ENCODE measurements at regions not wholly inside any gene's neighbourhood (a gene's known extent, or its start where the extent isn't known, plus 50 kb on each side); places are given as distances from the start of the nearest gene placed in this dataset.
A peak's percentile ranks its signal among the peaks of the same experiment; 100 is the strongest.

DNA sequence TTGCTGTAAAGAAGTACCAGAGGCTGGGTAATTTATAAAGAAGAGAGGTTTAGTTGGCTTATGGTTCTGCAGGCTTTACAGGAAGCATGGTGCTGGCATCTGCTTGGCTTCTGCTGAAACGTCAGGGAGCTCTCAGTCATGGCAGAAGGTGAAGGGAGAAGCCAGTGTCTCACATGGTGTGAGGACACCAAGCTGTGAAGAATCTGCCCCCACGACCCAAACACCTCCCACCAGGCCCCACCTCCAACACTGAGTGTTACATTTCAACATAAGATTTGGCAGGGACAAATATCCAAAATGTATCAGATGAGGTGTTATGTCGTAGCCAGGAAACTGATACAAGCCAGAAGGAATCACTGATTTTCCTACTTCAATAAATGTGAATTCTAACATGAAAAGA, 136.5 kb downstream of the CYSLTR2 start:
- Histone ChIP-seq H3K27ac (no peak overlapping the region), H3K4me3 (no peak overlapping the region), H3K9me3 (replicated peaks) (no peaks in the 10 kb centered on the region), H3K27me3 (no peaks in the 10 kb centered on the region), H3K36me3 (no peaks in the 10 kb centered on the region), H3K4me1 (peaks cover 7% of the 10 kb centered on the region)
- DNase-seq: no peak

DNA sequence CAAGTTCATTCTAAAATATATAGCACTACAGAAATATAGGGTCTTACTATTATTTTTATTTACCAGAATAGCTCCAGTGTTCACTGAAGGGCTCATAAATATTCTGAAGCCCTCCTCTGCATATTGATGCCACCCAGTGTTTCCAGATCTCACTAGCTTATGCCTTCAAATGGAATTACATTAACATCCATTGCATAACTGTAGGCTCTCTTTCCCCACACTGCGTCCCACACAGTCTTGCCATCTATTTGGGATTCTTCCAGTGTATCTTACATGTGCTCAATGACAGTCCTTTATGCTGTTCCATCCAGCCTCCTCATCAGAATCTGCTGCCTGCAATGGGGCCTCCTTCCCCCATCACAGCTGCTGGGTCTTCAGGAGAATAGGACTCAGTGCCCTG, 137.2 kb downstream of the CYSLTR2 start:
- Histone ChIP-seq H3K27ac (no peak overlapping the region), H3K4me3 (no peak overlapping the region)
- no peak for DNase-seq

DNA sequence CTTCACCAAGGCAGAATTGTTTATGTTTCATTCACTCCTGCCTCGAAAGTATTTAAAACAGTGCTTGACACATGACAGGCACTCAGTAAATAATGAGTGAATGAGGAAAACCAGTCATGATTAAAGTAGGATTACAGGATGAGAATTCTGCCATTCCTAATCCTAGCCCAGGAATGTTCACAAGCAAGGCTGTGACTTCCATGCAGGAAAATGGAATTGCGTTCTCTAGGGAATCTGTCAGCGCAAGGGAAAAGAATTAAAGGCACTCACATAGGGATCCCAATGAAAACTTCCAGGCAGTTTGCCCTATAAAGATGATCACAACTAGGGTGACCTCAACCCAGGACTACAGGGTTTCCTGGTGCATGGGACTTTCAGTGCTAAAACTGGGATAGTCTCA, 143.4 kb downstream of the CYSLTR2 start:
- Histone ChIP-seq H3K27me3 (no peaks in the 10 kb centered on the region), H3K9me3 (replicated peaks) (no peaks in the 10 kb centered on the region), H3K4me1 (0 out of 2 replicates have a peak, but pooled peaks cover 1% of the 10 kb centered on the region), H3K27ac (no peak overlapping the region), H3K36me3 (no peaks in the 10 kb centered on the region), H3K4me3 (no peak overlapping the region)
- no peak for DNase-seq

More for the DNA sequence above, 137.2 kb downstream of the CYSLTR2 start:
- H3K36me3 ChIP-seq: no peaks in the 10 kb centered on the region
- H3K9me3 ChIP-seq (replicated peaks): no peaks in the 10 kb centered on the region
- no peaks in the 10 kb centered on the region for H3K27me3 ChIP-seq
- peaks cover 7% of the 10 kb centered on the region for H3K4me1 ChIP-seq

DNA sequence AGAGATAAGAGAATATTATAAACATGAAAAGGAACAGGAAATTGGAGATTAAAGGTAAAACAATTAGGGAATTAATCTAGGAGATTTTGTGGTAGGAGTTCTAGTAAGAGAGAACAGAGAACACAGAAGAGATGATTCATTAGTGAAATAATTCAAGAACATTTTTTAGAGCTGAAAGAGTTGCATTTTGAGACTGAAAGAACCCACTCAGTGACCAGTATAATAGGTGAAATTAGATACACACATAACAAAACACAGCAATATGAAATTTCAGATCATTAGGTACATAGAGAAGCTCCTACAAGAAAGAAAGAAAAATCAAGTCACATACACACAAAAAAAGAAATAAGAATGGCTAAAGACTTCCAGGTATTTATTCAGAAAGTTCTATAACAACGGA, 144.0 kb downstream of the CYSLTR2 start:
- Histone ChIP-seq H3K27me3 (no peaks in the 10 kb centered on the region), H3K36me3 (no peaks in the 10 kb centered on the region), H3K4me3 (no peak overlapping the region), H3K4me1 (no peaks in the 10 kb centered on the region), H3K9me3 (replicated peaks) (no peaks in the 10 kb centered on the region), H3K27ac (no peak overlapping the region)
- no peak for DNase-seq

DNA sequence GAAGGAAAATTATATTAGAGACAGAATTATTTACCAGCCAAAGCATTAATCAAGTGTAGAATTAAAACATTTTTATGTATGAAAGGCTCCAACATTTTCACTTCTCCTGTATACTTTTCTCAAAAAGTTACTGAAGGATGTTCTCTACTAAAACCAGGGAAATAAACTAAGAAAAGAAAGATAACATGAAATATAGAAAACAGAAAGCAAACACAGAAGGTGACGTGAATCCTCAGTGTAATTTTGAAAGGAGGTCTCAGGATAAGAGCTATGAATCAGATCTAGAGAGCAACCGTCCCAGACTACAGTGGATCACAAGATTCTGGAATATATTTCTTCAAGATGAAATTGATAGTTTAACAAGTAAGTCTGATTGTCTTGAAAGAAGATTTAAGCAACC, 144.5 kb downstream of the CYSLTR2 start:
- Histone ChIP-seq H3K27me3 (no peaks in the 10 kb centered on the region), H3K4me3 (no peak overlapping the region), H3K27ac (no peak overlapping the region), H3K36me3 (no peaks in the 10 kb centered on the region), H3K4me1 (no peaks in the 10 kb centered on the region), H3K9me3 (replicated peaks) (no peaks in the 10 kb centered on the region)
- DNase-seq: no peak

DNA sequence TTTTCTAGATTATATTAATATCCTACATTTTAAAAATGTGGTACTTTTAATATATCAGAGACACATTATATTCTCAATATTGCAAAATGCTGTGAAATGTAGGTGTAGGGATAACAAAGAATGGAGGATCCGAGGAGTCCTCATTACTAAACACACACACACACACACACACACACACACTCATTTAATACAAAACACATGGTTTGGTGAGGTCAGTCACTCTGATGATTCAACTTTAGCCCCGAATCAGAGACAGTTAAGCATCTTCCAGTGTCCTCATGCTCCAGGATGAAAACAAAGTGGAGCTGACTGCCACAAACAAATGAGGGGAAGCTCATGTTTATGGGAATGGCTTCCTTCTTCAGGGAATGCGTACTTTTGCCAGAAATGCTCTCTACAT, 147.5 kb downstream of the CYSLTR2 start:
- H3K36me3 ChIP-seq: no peaks in the 10 kb centered on the region
- no peaks in the 10 kb centered on the region for H3K9me3 ChIP-seq (replicated peaks)
- no peaks in the 10 kb centered on the region for H3K27me3 ChIP-seq
- DNase-seq: no peak
- no peak overlapping the region for H3K4me3 ChIP-seq
- no peak overlapping the region for H3K27ac ChIP-seq
- H3K4me1 ChIP-seq: no peaks in the 10 kb centered on the region

DNA sequence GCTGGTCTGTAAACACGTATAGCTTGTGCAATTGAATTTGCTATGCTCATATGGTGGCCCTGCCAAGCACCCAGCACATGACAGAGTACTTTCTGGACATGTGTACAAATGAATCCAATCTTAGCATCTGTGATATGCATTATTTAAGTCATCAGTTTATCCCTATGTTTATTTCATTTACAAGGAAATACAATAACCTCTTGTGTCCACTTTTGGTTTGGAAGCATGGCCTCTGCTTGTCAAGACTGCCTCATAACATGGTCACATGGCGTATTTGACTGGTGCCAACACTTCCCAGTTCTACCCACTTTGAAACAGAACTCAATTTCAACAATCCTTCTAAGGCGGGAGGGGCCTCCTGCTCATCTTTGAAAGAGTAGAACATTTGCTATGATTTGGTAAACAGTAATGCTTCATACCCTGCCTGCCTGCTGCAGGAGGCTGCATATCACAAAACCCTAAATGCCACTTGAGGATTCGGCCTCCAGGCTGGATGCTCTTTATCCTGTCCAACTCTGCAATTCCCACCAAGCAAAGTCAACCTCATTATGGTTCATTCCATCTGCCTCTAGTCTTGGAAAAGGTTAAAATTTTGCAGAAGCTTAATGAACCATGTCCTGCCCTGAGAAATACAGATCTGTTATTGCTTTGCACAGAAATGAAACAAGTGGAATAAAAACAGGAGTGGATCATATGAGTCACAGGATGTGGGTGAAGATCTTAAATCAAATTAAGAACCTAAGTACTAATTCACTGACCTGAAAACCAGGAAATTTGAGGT, 151.3 kb downstream of the CYSLTR2 start:
- DNase-seq: no peak
- Histone ChIP-seq H3K27me3 (no peaks in the 10 kb centered on the region), H3K4me1 (no peaks in the 10 kb centered on the region), H3K9me3 (replicated peaks) (no peaks in the 10 kb centered on the region), H3K4me3 (no peak overlapping the region), H3K36me3 (no peaks in the 10 kb centered on the region), H3K27ac (no peak overlapping the region)

DNA sequence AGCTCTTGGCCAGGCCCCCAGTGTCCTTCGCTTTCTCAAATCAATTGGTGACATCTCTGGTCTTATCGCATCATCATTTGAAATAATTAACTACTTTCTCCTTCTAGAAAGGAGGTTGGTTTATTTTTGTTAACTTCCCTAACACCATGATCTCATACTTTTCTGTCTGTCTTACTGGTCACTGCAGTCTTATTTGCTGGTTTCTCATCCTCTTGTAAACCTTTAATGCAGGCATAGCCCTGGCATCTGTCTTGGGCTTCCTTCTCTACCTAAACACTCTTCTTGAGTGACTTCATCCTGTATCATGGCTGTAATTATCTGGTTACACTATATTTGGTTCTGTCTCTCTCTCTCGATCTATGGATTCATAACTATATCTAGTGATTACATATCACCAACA, 152.8 kb downstream of the CYSLTR2 start:
- H3K27ac ChIP-seq: no peak overlapping the region
- H3K9me3 ChIP-seq (replicated peaks): no peaks in the 10 kb centered on the region
- no peaks in the 10 kb centered on the region for H3K27me3 ChIP-seq
- no peaks in the 10 kb centered on the region for H3K36me3 ChIP-seq
- H3K4me1 ChIP-seq: no peaks in the 10 kb centered on the region
- no peak overlapping the region for H3K4me3 ChIP-seq
- DNase-seq: no peak

DNA sequence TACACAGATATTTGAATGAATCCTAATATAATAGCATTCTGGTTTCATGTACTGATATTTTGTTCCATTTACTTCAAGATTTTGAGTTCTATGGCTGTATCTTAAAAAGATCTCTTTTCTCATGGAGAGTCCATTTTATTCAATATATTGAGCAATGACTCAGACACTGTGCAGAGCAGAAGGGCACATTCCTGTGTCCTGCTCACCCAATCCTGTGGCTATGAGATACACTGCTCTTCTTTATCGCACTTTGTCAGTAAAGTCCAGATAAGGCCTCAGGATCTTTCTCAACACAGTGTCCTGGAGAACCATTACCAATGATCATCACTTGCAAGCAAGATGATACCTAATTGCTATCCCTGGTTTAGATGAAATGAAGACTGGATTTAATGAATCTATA, 155.0 kb downstream of the CYSLTR2 start:
- DNase-seq: no peak
- Histone ChIP-seq H3K4me1 (no peaks in the 10 kb centered on the region), H3K4me3 (no peak overlapping the region), H3K9me3 (replicated peaks) (no peaks in the 10 kb centered on the region), H3K27ac (no peak overlapping the region), H3K27me3 (no peaks in the 10 kb centered on the region), H3K36me3 (no peaks in the 10 kb centered on the region)

DNA sequence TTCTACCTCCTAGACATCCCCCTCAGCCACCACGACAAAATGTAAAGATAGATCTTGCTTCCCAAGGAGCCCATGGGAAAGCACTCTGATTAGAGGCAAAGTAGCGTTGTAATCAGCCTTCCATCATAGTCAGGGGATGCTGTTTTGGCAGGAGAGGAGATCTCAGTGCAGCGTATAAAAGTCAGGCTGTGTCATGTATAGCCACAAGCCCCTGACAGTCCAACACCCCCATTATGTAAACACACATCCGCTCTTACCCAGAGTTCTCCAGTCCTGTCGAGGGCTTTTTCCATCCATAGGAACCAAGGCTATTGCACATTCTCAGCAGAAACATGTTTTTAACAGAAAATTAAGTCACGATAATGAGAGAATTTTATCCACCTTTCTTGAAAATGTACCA, 156.3 kb downstream of the CYSLTR2 start:
- Histone ChIP-seq H3K27ac (no peak overlapping the region), H3K36me3 (no peaks in the 10 kb centered on the region), H3K9me3 (replicated peaks) (no peaks in the 10 kb centered on the region), H3K4me3 (no peak overlapping the region), H3K4me1 (no peaks in the 10 kb centered on the region), H3K27me3 (no peaks in the 10 kb centered on the region)
- DNase-seq: no peak

DNA sequence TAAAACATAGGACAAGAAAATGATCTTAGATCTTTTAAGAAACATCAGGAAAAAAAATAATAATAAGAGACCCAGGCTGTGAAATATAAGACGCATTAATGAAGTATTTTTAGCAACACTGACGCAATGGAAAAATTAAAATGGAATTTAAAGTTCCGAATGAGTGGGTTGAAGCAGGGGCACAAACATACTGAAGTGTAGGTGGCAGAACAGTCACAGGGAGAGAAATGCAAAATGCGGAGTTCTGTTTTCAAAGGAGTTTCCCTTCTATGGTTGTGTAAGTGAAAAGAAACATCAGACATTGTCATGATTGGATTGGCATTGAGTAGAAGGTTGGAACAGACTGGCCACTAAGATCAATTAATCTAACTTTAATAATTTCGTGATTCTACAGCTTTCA, 159.8 kb downstream of the CYSLTR2 start:
- no peak for DNase-seq
- Histone ChIP-seq H3K9me3 (replicated peaks) (no peaks in the 10 kb centered on the region), H3K27ac (no peak overlapping the region), H3K4me3 (no peak overlapping the region), H3K4me1 (peaks cover 6% of the 10 kb centered on the region), H3K27me3 (no peaks in the 10 kb centered on the region), H3K36me3 (no peaks in the 10 kb centered on the region)

DNA sequence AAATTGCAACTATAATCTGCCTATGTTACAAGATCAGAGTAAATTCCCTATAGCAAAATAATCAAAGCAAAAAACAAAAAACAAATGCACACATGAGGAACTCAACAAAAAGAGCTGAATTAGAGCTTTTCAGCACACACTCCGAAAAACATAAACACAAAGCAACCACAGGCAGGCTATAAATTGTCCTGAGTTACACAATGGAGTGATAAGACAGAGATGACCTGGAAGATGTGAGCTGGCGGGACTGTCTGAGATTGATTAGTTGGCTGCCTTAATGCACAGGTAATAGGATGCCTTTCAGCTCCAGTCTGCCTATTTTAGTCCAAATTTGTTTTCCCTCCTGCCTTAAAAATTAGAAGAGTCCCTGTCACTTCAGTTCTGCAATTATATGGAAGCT, 159.0 kb upstream of the FNDC3A start:
- no peak overlapping the region for H3K4me3 ChIP-seq
- H3K36me3 ChIP-seq: no peaks in the 10 kb centered on the region
- H3K27ac ChIP-seq: no peak overlapping the region
- H3K9me3 ChIP-seq (replicated peaks): no peaks in the 10 kb centered on the region
- DNase-seq: no peak
- H3K27me3 ChIP-seq: no peaks in the 10 kb centered on the region
- peaks cover 13% of the 10 kb centered on the region for H3K4me1 ChIP-seq

DNA sequence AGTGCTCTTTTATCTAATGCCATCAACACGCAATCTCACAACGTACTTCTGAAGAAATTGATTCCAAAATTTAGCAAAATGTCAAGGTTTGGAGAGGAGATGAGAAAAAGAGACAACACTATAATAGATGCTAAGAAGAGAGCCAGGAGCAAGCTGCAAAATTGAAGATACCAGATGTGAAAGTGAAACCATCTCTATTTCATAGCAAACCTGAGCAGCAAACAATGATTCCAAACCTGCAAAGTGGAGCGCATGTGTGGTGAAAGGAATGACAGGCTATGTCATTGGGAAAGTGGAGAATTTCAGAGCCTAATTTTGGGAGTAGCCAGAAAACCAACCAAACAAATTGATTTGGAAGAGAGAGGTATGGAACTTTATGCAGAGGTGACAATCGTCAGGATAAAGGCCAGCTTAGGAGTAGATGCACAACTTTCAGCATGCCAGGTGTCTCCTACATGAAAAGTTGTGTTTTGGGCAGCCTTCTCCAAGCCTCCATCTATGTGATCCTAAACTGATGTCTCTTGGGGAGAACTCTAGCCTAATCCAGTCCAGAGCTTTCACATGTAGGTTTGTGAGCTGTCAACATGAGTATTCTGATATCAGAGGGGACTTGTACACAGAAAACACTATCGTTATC, 158.4 kb upstream of the FNDC3A start:
- H3K4me3 ChIP-seq: no peak overlapping the region
- H3K4me1 ChIP-seq: peaks cover 13% of the 10 kb centered on the region
- H3K27ac ChIP-seq: no peak overlapping the region
- no peaks in the 10 kb centered on the region for H3K27me3 ChIP-seq
- no peaks in the 10 kb centered on the region for H3K36me3 ChIP-seq
- H3K9me3 ChIP-seq (replicated peaks): no peaks in the 10 kb centered on the region
- DNase-seq: no peak

DNA sequence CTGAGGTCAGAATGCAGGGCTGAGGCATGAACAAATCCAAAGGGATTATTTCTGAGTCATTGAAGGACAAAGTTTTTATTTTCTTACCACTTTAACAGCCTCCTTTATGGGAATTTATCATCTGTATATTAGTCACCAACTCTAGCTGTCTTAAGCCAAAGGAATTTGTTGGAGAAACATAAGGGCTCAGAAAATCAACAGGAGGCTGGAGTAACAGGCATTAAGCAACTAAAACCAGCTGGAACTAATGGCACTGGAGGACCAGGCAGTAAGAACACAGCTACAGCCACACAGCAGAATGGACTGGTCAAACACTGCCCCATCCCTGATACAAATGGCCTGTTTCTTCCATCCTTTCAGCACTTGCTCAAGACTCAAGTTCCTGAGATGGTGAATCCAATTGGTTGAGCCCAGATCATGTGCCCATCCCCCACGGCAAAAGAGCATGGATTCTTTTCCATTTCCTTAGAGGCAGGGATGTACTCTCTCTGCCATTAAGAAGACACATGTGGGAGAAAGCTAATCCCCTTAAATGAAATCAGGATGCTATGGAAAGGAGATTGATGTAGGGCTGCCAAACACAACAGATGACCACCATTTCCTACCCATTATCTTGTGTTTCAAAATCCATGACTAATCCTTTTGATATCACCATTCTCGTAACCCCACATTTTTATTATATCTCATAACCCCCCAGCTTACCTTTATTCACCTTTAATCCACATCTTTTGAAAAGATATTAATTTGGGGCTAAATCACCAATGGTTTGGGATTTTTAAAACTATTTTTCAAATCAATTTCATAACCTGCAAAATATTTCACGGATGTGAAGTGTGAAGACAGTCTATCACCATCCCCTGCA, 157.0 kb upstream of the FNDC3A start:
- Histone ChIP-seq H3K4me1 (peaks cover 16% of the 10 kb centered on the region), H3K9me3 (replicated peaks) (no peaks in the 10 kb centered on the region), H3K36me3 (no peaks in the 10 kb centered on the region), H3K27me3 (no peaks in the 10 kb centered on the region), H3K27ac (peak overlapping the region; percentile 52), H3K4me3 (no peak overlapping the region)
- peak; percentile 49 to 70 for DNase-seq

DNA sequence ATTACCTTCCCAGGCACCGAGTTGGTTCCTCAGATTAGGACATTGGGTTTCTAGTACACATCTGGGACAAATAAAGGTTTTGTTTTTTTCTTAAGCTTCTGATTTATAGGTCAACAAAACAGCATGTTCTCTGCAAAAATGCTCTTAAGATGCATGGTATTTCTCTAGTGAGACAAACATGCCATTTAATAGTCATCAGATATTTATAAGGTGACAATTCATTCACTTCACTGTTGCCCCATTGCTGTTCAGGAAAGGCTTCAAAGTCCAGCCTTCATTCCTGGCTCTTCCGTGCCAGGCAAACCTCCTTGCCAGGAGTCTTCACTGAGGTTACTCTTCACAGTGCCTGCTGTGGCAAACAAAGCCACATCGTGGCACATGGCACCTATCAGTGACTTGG, 156.3 kb upstream of the FNDC3A start:
- H3K27me3 ChIP-seq: no peaks in the 10 kb centered on the region
- H3K4me1 ChIP-seq: peaks cover 16% of the 10 kb centered on the region
- H3K4me3 ChIP-seq: no peak overlapping the region
- no peak for DNase-seq
- no peaks in the 10 kb centered on the region for H3K36me3 ChIP-seq
- no peak overlapping the region; the same call in 1 of the 2 replicates for H3K27ac ChIP-seq
- no peaks in the 10 kb centered on the region for H3K9me3 ChIP-seq (replicated peaks)
